ENCODE measurements at regions not wholly inside any gene's neighbourhood (a gene's known extent, or its start where the extent isn't known, plus 50 kb on each side); places are given as distances from the start of the nearest gene placed in this dataset.
A peak's percentile ranks its signal among the peaks of the same experiment; 100 is the strongest.
"Not testable (repeated sequence)": the region's sequence is repeated elsewhere in the genome, so short reads cannot be mapped to it uniquely, and the experiment has no call there.

GRCh38 chr9:11559001-11559776 lies 946.4 kb upstream of the PTPRD start:
- no peak for DNase-seq

DNA sequence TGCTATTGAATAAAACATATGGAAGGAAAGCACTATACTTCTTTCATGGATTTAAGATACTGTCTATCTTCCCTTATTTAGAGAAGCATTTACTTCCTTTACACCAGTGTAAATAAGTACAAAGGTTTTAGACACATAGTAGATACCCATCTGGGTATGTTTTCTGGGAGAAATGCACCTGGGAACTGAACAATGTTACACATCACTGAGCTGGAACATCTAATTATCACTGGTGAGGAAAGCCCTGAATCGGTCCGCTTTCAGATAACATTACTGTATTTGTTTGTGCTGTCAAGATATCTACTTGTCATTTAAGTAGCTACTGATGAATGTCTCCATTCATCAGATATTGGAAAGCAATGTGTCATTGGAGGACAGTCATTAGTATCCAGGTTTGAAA lies 964.7 kb upstream of the PTPRD start:
- DNase-seq, result no peak

DNA sequence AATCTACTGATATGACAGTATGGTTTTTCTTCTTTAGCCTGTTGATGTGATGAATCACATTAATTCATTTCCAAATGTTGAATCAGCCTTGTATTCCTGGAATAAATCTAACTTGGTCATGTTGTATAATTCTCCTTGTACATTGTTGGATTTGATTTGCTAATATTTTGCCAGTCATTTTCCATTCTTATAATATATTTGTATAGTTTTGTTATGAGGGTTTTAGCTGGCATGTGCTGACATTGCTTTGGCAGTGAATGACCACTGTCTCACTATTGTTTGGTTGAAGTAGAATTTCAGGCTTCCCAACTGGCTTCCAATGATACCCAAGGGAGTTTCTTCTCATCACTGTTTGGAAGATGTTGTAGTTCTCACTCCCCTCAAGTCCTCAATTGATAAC lies 983.0 kb upstream of the PTPRD start:
- DNase-seq, result no peak

GRCh38 chr9:11618241-11618805 lies 1005.5 kb upstream of the PTPRD start:
- DNase-seq, result no peak

GRCh38 chr9:11632691-11633090 lies 1019.9 kb upstream of the PTPRD start:
- no peak for DNase-seq

DNA sequence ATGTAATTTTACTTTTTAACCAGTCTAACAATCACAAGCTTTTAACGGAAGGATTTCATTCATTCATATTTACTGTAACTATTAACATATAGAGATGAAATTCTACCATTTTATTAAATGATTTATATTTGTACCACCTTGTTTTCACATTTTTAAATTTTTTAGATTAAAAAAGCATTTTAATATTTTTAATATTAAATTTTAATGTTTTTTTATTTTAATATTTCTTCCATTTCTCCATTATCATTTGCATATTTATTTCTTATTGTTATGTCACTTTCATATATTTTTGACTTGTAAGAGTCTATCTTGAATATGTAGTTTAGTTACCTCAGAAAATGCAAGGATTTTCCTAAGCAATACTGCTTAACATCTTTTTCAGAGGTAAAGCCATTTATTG lies 1034.0 kb upstream of the PTPRD start:
- DNase-seq, result no peak

DNA sequence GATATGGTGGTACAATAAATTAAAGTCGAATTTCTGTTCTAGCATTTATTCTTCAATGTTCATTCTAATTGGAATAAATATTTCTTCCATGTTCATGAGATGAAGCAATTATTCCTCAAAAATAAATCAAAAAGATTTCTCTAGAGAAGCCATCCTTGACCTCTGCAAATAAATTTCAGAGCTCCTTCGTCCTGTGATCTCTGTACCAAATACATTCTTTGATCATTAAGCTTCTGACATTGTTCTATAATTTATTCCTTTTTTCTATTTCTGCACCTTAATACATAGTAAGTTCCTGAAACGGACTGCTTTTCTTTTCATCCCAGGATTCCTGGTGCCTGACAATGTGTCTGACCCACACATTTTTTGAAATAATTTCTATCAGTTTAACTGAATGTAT lies 1039.3 kb upstream of the TYRP1 start:
- no peak for DNase-seq

DNA sequence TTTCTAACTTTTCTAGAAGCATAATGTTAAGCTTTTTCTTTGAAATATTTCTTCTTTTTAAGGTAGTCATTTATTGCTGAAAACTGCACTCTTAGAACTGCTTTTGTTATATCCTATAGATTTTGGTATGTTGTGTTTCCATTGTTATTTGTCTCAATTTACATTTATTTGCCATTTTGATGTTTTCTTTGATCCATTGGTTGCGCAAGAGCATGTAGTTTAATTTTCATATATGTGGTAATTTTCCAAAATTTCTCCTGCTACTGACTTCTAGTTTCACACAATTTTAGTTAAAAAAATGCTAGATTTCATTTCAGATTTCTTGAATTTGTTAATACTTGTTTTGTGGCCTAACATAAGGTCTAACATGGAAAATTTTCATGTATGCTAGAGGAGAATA lies 1029.3 kb upstream of the TYRP1 start:
- no peak for DNase-seq

DNA sequence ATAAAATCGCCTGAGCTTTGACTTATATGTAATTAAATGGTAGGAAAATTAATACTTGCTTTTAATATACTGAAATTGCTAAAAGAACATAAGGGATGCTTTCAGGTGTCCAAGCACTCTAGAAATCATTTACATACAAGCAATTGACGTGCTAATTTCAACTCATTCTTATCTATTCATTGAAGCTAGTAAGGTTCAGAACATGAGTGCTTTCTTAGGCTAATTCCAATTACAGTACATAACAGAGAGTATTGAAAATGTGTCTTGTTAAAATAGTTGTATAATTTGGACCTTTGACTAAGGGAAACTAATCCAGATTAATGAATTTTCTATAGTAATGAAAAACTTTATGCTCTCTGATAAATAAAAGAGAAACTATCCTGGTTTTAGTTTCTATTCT lies 1016.4 kb upstream of the TYRP1 start:
- no peak for DNase-seq

DNA sequence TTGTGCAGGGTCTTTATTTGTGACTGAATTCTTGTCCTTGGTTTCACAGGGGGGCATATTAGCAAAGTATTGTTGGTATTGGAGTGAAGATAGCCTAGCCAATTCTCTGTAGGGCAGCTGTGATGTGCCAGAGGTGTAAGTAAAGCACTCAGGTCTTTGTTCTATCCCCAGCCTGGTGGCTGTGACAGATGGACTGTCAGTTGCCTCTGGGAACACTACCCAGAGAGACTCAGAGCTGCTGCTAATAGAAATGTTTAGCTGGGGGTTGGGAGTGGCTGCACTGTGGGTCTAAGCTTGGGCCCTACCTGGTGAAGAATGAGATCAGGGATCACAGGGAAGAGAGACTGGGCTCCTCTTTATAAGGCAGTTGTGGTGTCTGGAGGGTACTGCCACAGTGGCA lies 1006.5 kb upstream of the TYRP1 start:
- peak; percentile 60 for DNase-seq

- peak; percentile 28 for DNase-seq
These were observed 996.1 kb upstream of the TYRP1 start for GRCh38 chr9:11697126-11697525.

DNA sequence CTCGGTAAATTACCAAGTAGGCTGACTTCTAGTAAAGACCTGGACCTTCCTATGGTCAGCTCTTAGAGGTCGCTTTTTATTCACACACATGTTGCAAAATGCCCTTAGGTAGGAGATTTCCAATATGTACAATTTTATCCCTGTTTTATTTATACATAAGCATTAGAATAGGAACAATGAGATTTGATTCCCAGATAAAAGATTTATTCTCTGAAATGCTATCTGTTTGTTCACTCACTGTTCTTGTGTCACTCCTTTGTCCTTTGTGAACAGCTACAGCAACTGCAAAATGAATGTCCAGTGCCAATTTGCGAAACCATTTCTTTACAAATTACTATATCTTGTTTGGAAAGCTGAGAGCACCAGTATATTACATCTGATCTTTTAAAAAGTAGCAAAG lies 991.5 kb upstream of the TYRP1 start:
- peak; percentile 36 for DNase-seq

GRCh38 chr9:11702548-11702947 lies 990.6 kb upstream of the TYRP1 start:
- peak; percentile 41 for DNase-seq

DNA sequence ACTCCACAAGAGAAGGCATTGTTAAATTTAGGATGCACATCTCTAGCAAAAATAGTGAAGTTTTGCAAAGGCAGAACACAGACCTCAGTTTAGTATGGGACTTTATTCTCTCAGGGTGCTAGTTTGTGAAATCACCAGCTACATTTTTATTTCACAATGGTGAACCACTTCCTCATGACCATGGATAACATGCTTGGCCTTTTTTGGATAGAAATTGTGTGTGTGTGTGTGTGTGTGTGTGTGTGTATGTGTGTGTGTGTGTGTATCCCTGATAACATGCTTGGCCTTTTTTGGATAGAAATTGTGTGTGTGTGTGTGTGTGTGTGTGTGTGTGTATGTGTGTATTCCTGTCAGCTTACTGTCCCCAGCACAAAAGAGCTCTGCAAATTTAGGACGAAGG lies 989.0 kb upstream of the TYRP1 start:
- not testable (repeated sequence) for DNase-seq

DNA sequence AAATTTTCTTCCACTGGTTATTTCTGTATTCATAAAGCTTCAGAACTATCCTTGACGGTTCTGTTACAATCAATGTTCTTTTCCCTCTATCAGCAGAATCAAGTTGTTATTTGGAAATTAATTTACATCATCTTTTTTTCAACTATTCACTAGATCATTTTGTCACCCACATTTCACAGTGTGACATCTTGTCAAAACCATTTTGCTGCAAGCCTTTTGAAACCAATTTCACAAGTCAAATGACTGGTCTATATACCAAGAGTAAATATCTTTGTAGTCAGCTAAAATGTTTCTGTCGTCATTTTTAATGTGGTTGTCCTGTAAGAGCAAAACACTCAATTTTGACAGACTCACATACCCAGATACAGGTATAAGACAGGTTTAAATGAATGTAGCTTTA lies 984.3 kb upstream of the TYRP1 start:
- DNase-seq, result no peak

- no peak for DNase-seq
These were observed 983.6 kb upstream of the TYRP1 start for GRCh38 chr9:11709567-11709966.

DNA sequence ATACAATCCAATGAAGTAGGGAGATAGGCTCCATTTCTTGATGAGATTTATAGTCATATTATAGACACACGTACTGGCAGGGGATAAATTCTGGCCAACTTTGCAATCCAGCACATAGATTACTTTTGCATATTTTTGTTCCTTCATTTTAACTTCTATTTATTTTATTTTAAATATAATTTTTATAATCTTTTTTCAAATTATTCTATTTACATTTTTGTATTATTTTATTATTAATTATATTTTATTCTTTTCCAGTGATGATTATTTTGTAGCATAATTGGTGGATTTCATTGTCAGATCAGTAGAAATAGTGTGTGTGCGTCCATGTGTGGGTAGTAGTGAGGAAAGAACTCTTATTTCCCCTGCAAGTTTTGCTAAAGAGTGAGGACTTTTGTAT lies 980.1 kb upstream of the TYRP1 start:
- DNase-seq, result no peak

GRCh38 chr9:11722957-11723356 lies 970.2 kb upstream of the TYRP1 start:
- DNase-seq, result no peak

DNA sequence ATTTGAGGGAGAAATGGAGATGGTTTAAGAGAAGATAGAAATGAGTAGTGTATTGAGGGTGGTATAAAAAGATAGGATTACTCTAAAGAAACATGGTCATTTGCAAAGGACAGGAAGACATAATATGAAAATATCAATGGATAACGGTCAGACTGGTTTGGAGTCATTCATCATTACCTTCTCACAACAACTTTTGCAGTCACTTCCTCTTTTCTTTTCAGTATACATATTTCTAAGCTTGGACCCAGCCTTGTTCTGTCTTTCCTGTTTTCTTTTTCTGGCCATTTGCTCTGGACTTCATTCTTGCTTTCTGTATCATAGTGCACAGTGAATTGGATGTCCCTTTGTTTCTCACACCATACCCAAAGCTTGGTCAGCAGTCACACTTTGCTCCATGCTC lies 966.5 kb upstream of the TYRP1 start:
- no peak for DNase-seq

- DNase-seq, result no peak
These were observed 957.8 kb upstream of the TYRP1 start for GRCh38 chr9:11735391-11735790.

- DNase-seq, result no peak
These were observed 950.7 kb upstream of the TYRP1 start for GRCh38 chr9:11742471-11742870.

DNA sequence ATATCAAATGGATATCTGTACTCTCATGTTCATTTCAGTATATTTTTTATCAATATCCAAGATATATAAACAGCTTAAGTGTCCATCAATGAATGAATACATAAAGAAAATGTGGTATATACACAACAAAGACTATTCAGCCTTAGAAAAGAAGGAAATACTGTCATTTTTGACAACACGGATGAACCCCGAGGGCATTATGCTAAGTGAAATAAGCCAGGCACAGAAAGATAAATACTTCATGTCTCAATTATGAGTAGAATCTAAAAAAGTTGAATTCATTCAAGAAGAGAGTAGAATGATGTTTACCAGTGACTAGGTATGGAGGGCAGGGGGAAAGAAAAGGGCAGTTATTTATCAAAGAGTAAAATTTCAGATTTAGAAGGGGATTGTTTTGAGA lies 949.8 kb upstream of the TYRP1 start:
- DNase-seq, result no peak

DNA sequence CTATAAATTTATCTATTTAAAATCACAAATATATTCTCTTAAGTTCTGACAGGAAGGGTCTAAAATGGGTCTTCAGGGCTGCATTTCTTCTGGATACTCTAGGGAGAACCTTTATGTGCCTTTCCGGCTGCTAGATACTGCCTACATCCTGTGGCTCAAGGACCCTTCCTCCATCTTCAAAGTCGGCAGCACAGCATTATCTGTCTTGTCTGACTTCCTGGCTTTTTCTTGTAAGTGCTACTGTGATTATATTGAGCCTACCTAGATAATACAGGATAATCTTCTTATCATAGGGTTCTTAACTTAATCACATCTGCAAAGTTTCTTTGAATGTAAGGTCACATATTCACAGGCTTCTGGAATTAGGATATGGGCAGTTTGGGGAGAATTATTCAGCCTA lies 943.8 kb upstream of the TYRP1 start:
- DNase-seq, result peak; percentile 87

GRCh38 chr9:11755951-11756350 lies 937.2 kb upstream of the TYRP1 start:
- DNase-seq, result no peak

- no peak for DNase-seq
These were observed 935.8 kb upstream of the TYRP1 start for GRCh38 chr9:11757408-11757807.
